Epithelial cell of esophagus (primary cell): ENCODE measurements at regions not wholly inside any gene's neighbourhood (a gene's known extent, or its start where the extent isn't known, plus 50 kb on each side); places are given as distances from the start of the nearest gene placed in this dataset.

Experiments used
- DNase-seq: peaks from one replicate; pipeline ENCODE4 v3.0.0; 2010; ENCODE audit warnings: low read depth
- H3K4me3 ChIP-seq: 2 replicates; pipeline ENCODE4 v1.5.1; 2011; ENCODE audit warnings: mild to moderate bottlenecking, low read length, control low read depth
- CTCF ChIP-seq: IDR thresholded peaks from 2 replicates; pipeline ENCODE4 v1.5.1; 2011; ENCODE audit warnings: low read depth, mild to moderate bottlenecking, low read length, control low read depth, inconsistent platforms; ENCODE audit not compliant: insufficient read depth; ENCODE audit errors: missing control alignments

- no peak overlapping the region for H3K4me3 ChIP-seq
- DNase-seq = no peak
- no peak for TF ChIP-seq CTCF
Observed at GRCh38 chr1:84759756-84760155, 69.5 kb upstream of the SSX2IP start.

GRCh38 chr1:84758968-84759491, 68.8 kb upstream of the SSX2IP start:
- no peak for TF ChIP-seq CTCF
- H3K4me3 ChIP-seq = no peak overlapping the region

GRCh38 chr1:84758476-84758875, 68.2 kb upstream of the SSX2IP start:
- no peak for DNase-seq
- no peak overlapping the region for H3K4me3 ChIP-seq
- TF ChIP-seq CTCF = no peak

More at GRCh38 chr1:84758968-84759491, 68.8 kb upstream of the SSX2IP start:
- DNase-seq = no peak

GRCh38 chr1:84757301-84757700, 67.0 kb upstream of the SSX2IP start:
- no peak overlapping the region for H3K4me3 ChIP-seq
- no peak for TF ChIP-seq CTCF

GRCh38 chr1:84756455-84757082, 66.3 kb upstream of the SSX2IP start:
- no peak for DNase-seq
- no peak for TF ChIP-seq CTCF
- H3K4me3 ChIP-seq = no peak overlapping the region

More at GRCh38 chr1:84757301-84757700, 67.0 kb upstream of the SSX2IP start:
- DNase-seq = no peak

- DNase-seq = no peak
- TF ChIP-seq CTCF = no peak
- no peak overlapping the region for H3K4me3 ChIP-seq
Observed at GRCh38 chr1:84756001-84756400, 65.7 kb upstream of the SSX2IP start.

GRCh38 chr1:84755216-84755615, 65.0 kb upstream of the SSX2IP start:
- no peak overlapping the region for H3K4me3 ChIP-seq
- TF ChIP-seq CTCF = no peak
- DNase-seq = no peak
